Mesenchymal stem cell (in vitro differentiated cells and primary cell): ENCODE measurements at regions not wholly inside any gene's neighbourhood (a gene's known extent, or its start where the extent isn't known, plus 50 kb on each side); places are given as distances from the start of the nearest gene placed in this dataset.

Experiments
- DNase-seq: peaks from one replicate; pipeline ENCODE4 v3.0.0-alpha.2; 2013
- H2AFZ ChIP-seq: one replicate; pipeline ENCODE4 v1.6.1; 2013; ENCODE audit warnings: low read depth, mild to moderate bottlenecking, control low read depth, inconsistent platforms, low read length, moderate library complexity
- H2AK5ac ChIP-seq: 2 replicates; pipeline ENCODE4 v1.6.1; 2013; ENCODE audit warnings: low read length, moderate library complexity, mild to moderate bottlenecking, inconsistent platforms; ENCODE audit not compliant: severe bottlenecking
- H2BK120ac ChIP-seq: one replicate; pipeline ENCODE4 v1.6.1; 2013; ENCODE audit warnings: low read depth, mild to moderate bottlenecking, inconsistent platforms, low read length, moderate library complexity
- H2BK12ac ChIP-seq, 2 experiments: one replicate each; pipeline ENCODE4 v1.6.1; 2013; ENCODE audit warnings: inconsistent platforms in 2 of 2, low read length in 2 of 2, mild to moderate bottlenecking in 2 of 2, moderate library complexity in 2 of 2, control low read depth in 1 of 2
- H2BK15ac ChIP-seq: one replicate; pipeline ENCODE4 v1.6.1; 2013; ENCODE audit warnings: mild to moderate bottlenecking, low read depth, inconsistent platforms; ENCODE audit not compliant: poor library complexity, severe bottlenecking
- H2BK5ac ChIP-seq: 2 replicates; pipeline ENCODE4 v1.6.1; 2013; ENCODE audit warnings: low read depth, mild to moderate bottlenecking, low read length, control low read depth, inconsistent platforms; ENCODE audit not compliant: poor library complexity, severe bottlenecking
- H3K14ac ChIP-seq, 2 experiments: one replicate each; pipeline ENCODE4 v1.6.1; 2013; ENCODE audit warnings: inconsistent platforms in 2 of 2, low read length in 2 of 2, control low read depth in 1 of 2, mild to moderate bottlenecking in 1 of 2, moderate library complexity in 1 of 2
- H3K18ac ChIP-seq, 2 experiments: one replicate each; pipeline ENCODE4 v1.6.1; 2013; ENCODE audit warnings: inconsistent platforms in 2 of 2, low read length in 2 of 2, control low read depth in 1 of 2, low read depth in 1 of 2, mild to moderate bottlenecking in 1 of 2
- H3K23ac ChIP-seq, 2 experiments: one replicate each; pipeline ENCODE4 v1.6.1; 2013; ENCODE audit warnings: inconsistent platforms in 2 of 2, low read length in 2 of 2, mild to moderate bottlenecking in 2 of 2, moderate library complexity in 2 of 2, control low read depth in 1 of 2
- H3K27ac ChIP-seq: 2 replicates; pipeline ENCODE4 v1.5.1; 2013; ENCODE audit warnings: mild to moderate bottlenecking, moderate library complexity, low read length, control low read depth, inconsistent platforms; ENCODE audit not compliant: poor library complexity, severe bottlenecking
- H3K27me3 ChIP-seq, 2 experiments: 2 replicates each; pipeline versions ENCODE4 v1.6.1 to v1.7.0; 2013; ENCODE audit warnings: low read length in 2 of 2, mild to moderate bottlenecking in 2 of 2, moderate library complexity in 2 of 2, control low read depth in 1 of 2, inconsistent platforms in 1 of 2; ENCODE audit not compliant: control insufficient read depth in 1 of 2, insufficient read depth in 1 of 2
- H3K36me3 ChIP-seq, 2 experiments: 2 replicates each; pipeline versions ENCODE4 v1.6.1 to v1.7.0; 2013; ENCODE audit warnings: low read length in 2 of 2, control low read depth in 1 of 2, inconsistent platforms in 1 of 2, low read depth in 1 of 2, mild to moderate bottlenecking in 1 of 2; ENCODE audit not compliant: insufficient read depth in 2 of 2, control insufficient read depth in 1 of 2
- H3K4ac ChIP-seq, 2 experiments: one replicate each; pipeline ENCODE4 v1.6.1; 2013; ENCODE audit warnings: inconsistent platforms in 2 of 2, low read length in 2 of 2, mild to moderate bottlenecking in 2 of 2, moderate library complexity in 2 of 2, control low read depth in 1 of 2, low read depth in 1 of 2
- H3K4me1 ChIP-seq: 2 replicates; pipeline ENCODE4 v1.6.1; 2013; ENCODE audit warnings: low read depth, low read length, control low read depth; ENCODE audit not compliant: control insufficient read depth, insufficient read depth
- H3K4me2 ChIP-seq: 2 replicates; pipeline ENCODE4 v1.6.1; 2013; ENCODE audit warnings: low read length, mild to moderate bottlenecking, inconsistent platforms; ENCODE audit not compliant: poor library complexity, severe bottlenecking
- H3K4me3 ChIP-seq, 2 experiments: 2 replicates each; pipeline versions ENCODE4 v1.5.1 to v1.7.0; 2013; ENCODE audit warnings: low read length in 2 of 2, mild to moderate bottlenecking in 2 of 2, control low read depth in 1 of 2, low read depth in 1 of 2; ENCODE audit not compliant: insufficient read depth in 1 of 2
- H3K79me1 ChIP-seq: replicated peaks from 2 replicates; pipeline ENCODE4 v1.6.1; 2013; ENCODE audit warnings: mild to moderate bottlenecking, control low read depth, low read length, inconsistent platforms; ENCODE audit not compliant: poor library complexity, severe bottlenecking
- H3K9ac ChIP-seq: 2 replicates; pipeline ENCODE4 v1.7.0; 2013; ENCODE audit warnings: mild to moderate bottlenecking, low read length, moderate library complexity
- H3K9me3 ChIP-seq: 2 replicates; pipeline ENCODE4 v1.7.0; 2013; ENCODE audit warnings: mild to moderate bottlenecking, low read length; ENCODE audit not compliant: control insufficient read depth
- H4K8ac ChIP-seq: one replicate; pipeline ENCODE4 v1.6.1; 2013; ENCODE audit warnings: inconsistent platforms, mild to moderate bottlenecking, low read length, moderate library complexity
- H4K91ac ChIP-seq: one replicate; pipeline ENCODE4 v1.6.1; 2013; ENCODE audit warnings: mild to moderate bottlenecking, low read length, inconsistent platforms
- WGBS: methylation state at CpG from one replicate; pipeline ENCODE4 v1.1.7; 2013; ENCODE audit warnings: mixed read lengths; 5-methylcytosine and 5-hydroxymethylcytosine counted together

DNA sequence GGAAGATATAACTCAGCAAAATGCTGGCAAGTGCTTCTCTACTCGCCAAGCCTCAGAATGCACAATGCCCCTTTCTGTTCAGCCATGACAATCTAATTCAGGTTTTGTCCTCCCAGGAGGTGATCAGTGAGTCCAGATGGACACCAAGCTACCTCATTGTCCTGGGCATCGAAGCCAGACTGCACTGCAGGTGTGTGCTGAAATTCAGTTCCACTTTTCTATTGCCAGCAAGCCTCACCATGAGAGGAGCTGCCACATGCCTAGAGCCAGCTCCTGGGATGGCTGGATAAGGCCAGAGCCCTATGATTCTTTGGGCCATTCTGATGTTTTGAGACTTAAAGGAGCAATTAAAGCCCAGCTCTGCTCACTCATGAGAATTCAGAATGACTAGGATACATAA lies 186.7 kb downstream of the GRIN2B start:
- Histone ChIP-seq H3K18ac (no peak overlapping the region), H3K14ac (no peak overlapping the region), H4K8ac (no peak overlapping the region), H3K4me3 (no peak overlapping the region), H2BK15ac (no peak overlapping the region), H2BK5ac (no peak overlapping the region), H3K27ac (no peak overlapping the region), H2AK5ac (no peak overlapping the region), H3K9me3 (no peaks in the 10 kb centered on the region), H2AFZ (no peak overlapping the region), H3K79me1 (no peaks in the 10 kb centered on the region), H3K9ac (no peak overlapping the region), H2BK12ac (no peak overlapping the region), H3K4ac (no peak overlapping the region), H3K27me3 (no peaks in the 10 kb centered on the region), H3K36me3 (no peaks in the 10 kb centered on the region), H4K91ac (no peak overlapping the region), H3K4me2 (no peak overlapping the region), H3K4me1 (no peaks in the 10 kb centered on the region), H3K23ac (no peak overlapping the region), H2BK120ac (no peak overlapping the region)
- DNase-seq, result no peak
- WGBS, result 80% methylated on average over 2 of the region's 2 CpGs

DNA sequence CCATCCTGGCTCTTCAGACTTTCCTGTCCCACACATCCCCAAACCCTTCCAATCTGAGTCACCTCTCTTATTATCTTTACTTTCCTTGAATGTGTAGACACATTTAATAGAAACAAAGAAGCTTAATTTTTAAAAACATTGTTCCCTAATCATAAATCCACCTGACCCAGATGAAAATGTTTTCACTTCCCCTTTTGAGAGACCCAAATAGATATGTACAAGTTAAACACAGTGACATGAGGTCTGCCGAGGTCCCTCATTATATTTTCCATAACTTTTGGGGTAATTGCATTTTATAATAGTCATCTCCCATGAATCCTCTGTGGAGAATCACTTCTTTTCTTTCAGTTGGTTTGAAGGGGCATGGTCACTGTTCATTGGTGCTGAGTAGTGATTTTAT lies 191.1 kb downstream of the GRIN2B start:
- no peak overlapping the region for H4K8ac ChIP-seq
- H3K23ac ChIP-seq, result no peak overlapping the region
- no peaks in the 10 kb centered on the region for H3K79me1 ChIP-seq
- H3K4me2 ChIP-seq, result no peak overlapping the region
- no CpG with 5 or more reads among the region's 1 CpG for WGBS
- H3K27me3 ChIP-seq, result no peaks in the 10 kb centered on the region
- no peaks in the 10 kb centered on the region for H3K36me3 ChIP-seq
- H2BK120ac ChIP-seq, result no peak overlapping the region
- H3K14ac ChIP-seq, result no peak overlapping the region
- no peak for DNase-seq
- no peak overlapping the region for H4K91ac ChIP-seq
- no peak overlapping the region for H2BK12ac ChIP-seq
- H3K9me3 ChIP-seq, result no peaks in the 10 kb centered on the region
- H3K4me1 ChIP-seq, result no peaks in the 10 kb centered on the region
- no peak overlapping the region for H3K4ac ChIP-seq
- H2BK15ac ChIP-seq, result no peak overlapping the region
- H3K9ac ChIP-seq, result no peak overlapping the region
- no peak overlapping the region for H2AFZ ChIP-seq
- H2AK5ac ChIP-seq, result no peak overlapping the region
- no peak overlapping the region for H3K18ac ChIP-seq
- H3K27ac ChIP-seq, result no peak overlapping the region
- H2BK5ac ChIP-seq, result no peak overlapping the region
- no peak overlapping the region for H3K4me3 ChIP-seq

- 78% methylated on average over 5 of the region's 5 CpGs for WGBS
- H2BK15ac ChIP-seq, result no peak overlapping the region
- no peak overlapping the region for H2AFZ ChIP-seq
- H3K23ac ChIP-seq, result no peak overlapping the region
- no peak overlapping the region for H2AK5ac ChIP-seq
- H3K4me2 ChIP-seq, result no peak overlapping the region
- no peak overlapping the region for H3K14ac ChIP-seq
- H3K18ac ChIP-seq, result no peak overlapping the region
- no peak overlapping the region for H3K4ac ChIP-seq
- H3K4me3 ChIP-seq, result no peak overlapping the region
- no peak for DNase-seq
- no peak overlapping the region for H4K8ac ChIP-seq
- H3K27me3 ChIP-seq, result no peaks in the 10 kb centered on the region
- H3K36me3 ChIP-seq, result no peaks in the 10 kb centered on the region
- no peak overlapping the region for H2BK5ac ChIP-seq
- H2BK120ac ChIP-seq, result no peak overlapping the region
- no peak overlapping the region for H3K27ac ChIP-seq
- H2BK12ac ChIP-seq, result no peak overlapping the region
- H3K9ac ChIP-seq, result no peak overlapping the region
- no peak overlapping the region for H4K91ac ChIP-seq
- no peaks in the 10 kb centered on the region for H3K79me1 ChIP-seq
- no peaks in the 10 kb centered on the region for H3K4me1 ChIP-seq
- H3K9me3 ChIP-seq, result no peaks in the 10 kb centered on the region
These were observed 192.8 kb downstream of the GRIN2B start for GRCh38 chr12:13788626-13789025.

DNA sequence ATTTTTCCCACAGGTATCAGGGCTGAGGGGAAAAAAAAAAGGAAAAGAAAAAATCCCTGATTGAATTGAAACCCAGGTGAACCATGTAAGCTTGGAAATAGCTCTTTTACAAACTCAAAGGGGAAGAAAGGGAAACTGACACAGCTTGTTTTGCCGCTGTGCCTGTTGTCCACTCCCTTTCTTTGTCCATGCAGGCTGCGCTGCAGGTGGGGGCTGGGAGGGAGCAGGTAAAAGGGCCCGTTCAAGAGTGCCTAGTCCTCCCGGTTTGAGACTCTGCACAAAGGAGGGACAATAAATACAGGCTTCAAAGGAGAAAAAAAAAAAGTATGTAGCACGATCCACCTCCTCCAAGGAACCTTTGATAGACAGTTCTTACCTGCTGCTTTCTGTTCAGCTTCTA lies 194.8 kb downstream of the GRIN2B start:
- H3K4ac ChIP-seq, result no peak overlapping the region
- no peak overlapping the region for H3K27ac ChIP-seq
- no peak overlapping the region for H3K4me2 ChIP-seq
- H4K91ac ChIP-seq, result no peak overlapping the region
- H3K4me1 ChIP-seq, result no peaks in the 10 kb centered on the region
- no peak overlapping the region for H2AFZ ChIP-seq
- 58% methylated on average over 2 of the region's 5 CpGs for WGBS
- H2BK120ac ChIP-seq, result no peak overlapping the region
- no peak overlapping the region for H3K9ac ChIP-seq
- H3K18ac ChIP-seq, result no peak overlapping the region
- H3K79me1 ChIP-seq, result no peaks in the 10 kb centered on the region
- H3K14ac ChIP-seq, result no peak overlapping the region
- H2BK12ac ChIP-seq, result no peak overlapping the region
- H3K27me3 ChIP-seq, result no peaks in the 10 kb centered on the region
- H2AK5ac ChIP-seq, result no peak overlapping the region
- H2BK5ac ChIP-seq, result no peak overlapping the region
- H4K8ac ChIP-seq, result no peak overlapping the region
- no peak overlapping the region for H2BK15ac ChIP-seq
- no peak overlapping the region for H3K23ac ChIP-seq
- no peak overlapping the region for H3K4me3 ChIP-seq
- H3K36me3 ChIP-seq, result no peaks in the 10 kb centered on the region
- no peaks in the 10 kb centered on the region for H3K9me3 ChIP-seq
- no peak for DNase-seq
